ENCODE measurements at regions not wholly inside any gene's neighbourhood (a gene's known extent, or its start where the extent isn't known, plus 50 kb on each side); places are given as distances from the start of the nearest gene placed in this dataset.

DNA sequence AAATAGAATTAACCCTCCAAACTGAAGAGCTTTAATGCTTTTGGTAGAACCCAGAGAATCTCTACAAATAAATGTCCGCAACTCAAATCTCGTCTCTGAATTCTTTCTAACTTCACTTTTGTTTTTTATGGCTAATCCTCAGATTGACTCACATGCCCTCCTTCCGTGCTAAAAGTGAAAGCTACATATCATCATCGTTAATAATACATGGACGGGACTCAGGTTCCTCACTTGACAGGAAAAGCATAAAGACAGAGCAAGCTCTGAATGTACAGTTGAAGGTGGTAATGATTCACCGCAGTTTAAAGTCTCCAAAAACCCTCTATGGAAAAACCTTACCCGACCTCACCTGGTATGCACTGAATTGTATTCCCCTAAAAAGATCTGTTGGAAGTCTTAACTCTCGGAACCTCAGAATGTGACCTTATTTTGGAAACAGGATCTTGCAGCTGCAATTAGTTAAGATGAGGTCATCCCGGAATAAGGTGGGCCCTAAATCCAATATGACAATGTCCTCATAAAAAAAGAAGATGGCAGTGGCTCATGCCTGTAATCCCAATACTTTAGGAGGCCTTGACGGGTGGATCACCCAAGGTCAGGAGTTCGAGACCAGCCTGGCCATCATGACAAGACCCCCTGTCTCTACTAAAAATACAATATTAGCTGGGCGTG, 147.4 kb upstream of the FOXN3 start:
- no peak overlapping the region for H2AFZ ChIP-seq (ENCODE audit: insufficient read depth, low read depth, low read length, poor library complexity, severe bottlenecking)
- no peaks in the 10 kb centered on the region for H3K27me3 ChIP-seq (ENCODE audit: control insufficient read depth in 2 of 2, insufficient read depth in 2 of 2, low read length in 2 of 2)
- H3K27ac ChIP-seq (ENCODE audit: low read depth in 1 of 2, low read length in 2 of 2), result peak overlapping the region; percentile 62
- peaks cover 44 to 57% of the 10 kb centered on the region in 2 donors for H3K4me1 ChIP-seq (ENCODE audit: control insufficient read depth in 1 of 2, insufficient read depth in 2 of 2, low read length in 2 of 2)
- no peak for TF ChIP-seq CTCF (IDR thresholded peaks at IDR 0.05)
- H3K9me3 Mint-ChIP-seq, result peaks cover 0 to 4% (median 0%) of the 10 kb centered on the region in 7 donors
- H3K4me3 ChIP-seq (replicated peaks in 1 of 3; ENCODE audit: low read depth in 2 of 3, low read length in 3 of 3), result peak overlapping the region in 2 of 3 experiments; percentile 36 to 42
- H3K36me3 ChIP-seq (replicated peaks in 1 of 2; ENCODE audit: control insufficient read depth in 1 of 2, insufficient read depth in 2 of 2, low read length in 2 of 2), result peaks cover 0 to 18% of the 10 kb centered on the region in 2 donors
- H3K4me3 Mint-ChIP-seq, result peak overlapping the region; percentile 60 to 84
- no CpG with 5 or more reads among the region's 12 CpGs for WGBS (ENCODE audit: insufficient coverage)
- intact Hi-C loops (cut with micrococcal nuclease), result no loop called here
- peaks cover 63% of the 10 kb centered on the region for H3K79me2 ChIP-seq (ENCODE audit: insufficient read depth, low read length)
- H3K9me3 ChIP-seq (replicated peaks in 1 of 2; ENCODE audit: control insufficient read depth in 1 of 2, insufficient read depth in 1 of 2, low read length in 2 of 2), result no peaks in the 10 kb centered on the region
- H3K36me3 Mint-ChIP-seq, result peaks cover 28% of the 10 kb centered on the region in 2 donors
- H4K20me1 ChIP-seq (ENCODE audit: insufficient read depth, low read length), result peaks cover 24% of the 10 kb centered on the region
- H3K27ac Mint-ChIP-seq, result peak overlapping the region; percentile 81 to 93 (median 86)
- H3K4me2 ChIP-seq (replicated peaks; ENCODE audit: extremely low read depth, low read length, poor library complexity, severe bottlenecking), result peak overlapping the region; percentile 40
- peaks cover 62% of the 10 kb centered on the region for H3K4me1 Mint-ChIP-seq
- H3K9ac ChIP-seq (ENCODE audit: insufficient read depth, low read length, poor library complexity, severe bottlenecking), result no peak overlapping the region
- H3K27me3 Mint-ChIP-seq (ENCODE audit: low read depth in 3 of 3), result peaks cover 0 to 4% (median 0%) of the 10 kb centered on the region in 3 donors
- peak; percentile 64 to 78 (median 65) for DNase-seq

GRCh38 chr14:89563471-89563870, 146.4 kb upstream of the FOXN3 start:
- intact Hi-C loops (cut with micrococcal nuclease), result no loop called here
- Histone ChIP-seq H3K27me3 (ENCODE audit: control insufficient read depth in 2 of 2, insufficient read depth in 2 of 2, low read length in 2 of 2) (no peaks in the 10 kb centered on the region), H3K79me2 (ENCODE audit: insufficient read depth, low read length) (peaks cover 67% of the 10 kb centered on the region), H2AFZ (ENCODE audit: insufficient read depth, low read depth, low read length, poor library complexity, severe bottlenecking) (no peak overlapping the region), H3K4me2 (replicated peaks; ENCODE audit: extremely low read depth, low read length, poor library complexity, severe bottlenecking) (peak overlapping the region; percentile 40), H3K9ac (ENCODE audit: insufficient read depth, low read length, poor library complexity, severe bottlenecking) (no peak overlapping the region), H3K36me3 (replicated peaks in 1 of 2; ENCODE audit: control insufficient read depth in 1 of 2, insufficient read depth in 2 of 2, low read length in 2 of 2) (peaks cover 4 to 27% of the 10 kb centered on the region in 2 donors), H3K9me3 (replicated peaks in 1 of 2; ENCODE audit: control insufficient read depth in 1 of 2, insufficient read depth in 1 of 2, low read length in 2 of 2) (no peaks in the 10 kb centered on the region), H4K20me1 (ENCODE audit: insufficient read depth, low read length) (peaks cover 24% of the 10 kb centered on the region), H3K27ac (ENCODE audit: low read depth in 1 of 2, low read length in 2 of 2) (peak overlapping the region; percentile 46 to 49), H3K4me1 (ENCODE audit: control insufficient read depth in 1 of 2, insufficient read depth in 2 of 2, low read length in 2 of 2) (peaks cover 41 to 52% of the 10 kb centered on the region in 2 donors), H3K4me3 (replicated peaks in 1 of 3; ENCODE audit: low read depth in 2 of 3, low read length in 3 of 3) (no peak overlapping the region)
- Mint-ChIP-seq H3K36me3 (peaks cover 35% of the 10 kb centered on the region in 2 donors), H3K4me3 (peak overlapping the region in 1 of 2 donors; percentile 46), H3K27ac (peak overlapping the region; percentile 36 to 86 (median 82)), H3K4me1 (peaks cover 59% of the 10 kb centered on the region), H3K27me3 (ENCODE audit: low read depth in 3 of 3) (peaks cover 0 to 4% (median 0%) of the 10 kb centered on the region in 3 donors), H3K9me3 (peaks cover 0 to 4% (median 0%) of the 10 kb centered on the region in 7 donors)
- WGBS (ENCODE audit: insufficient coverage), result 100% methylated on average over 1 of the region's 1 CpG
- DNase-seq, result peak in 2 of 3 donors; percentile 12 to 51
- TF ChIP-seq CTCF (IDR thresholded peaks at IDR 0.05), result no peak
